ENCODE measurements at regions not wholly inside any gene's neighbourhood (a gene's known extent, or its start where the extent isn't known, plus 50 kb on each side); places are given as distances from the start of the nearest gene placed in this dataset.

- Histone ChIP-seq H3K27ac (ENCODE audit: low read depth, low read length, severe bottlenecking) (no peak overlapping the region), H3K4me1 (ENCODE audit: control insufficient read depth, insufficient read depth, low read length, poor library complexity, severe bottlenecking) (no peaks in the 10 kb centered on the region), H3K9me3 (ENCODE audit: control insufficient read depth, low read length) (no peaks in the 10 kb centered on the region), H3K4me3 (ENCODE audit: extremely low read depth, insufficient read depth, low read length, poor library complexity, severe bottlenecking) (no peak overlapping the region), H3K36me3 (ENCODE audit: control insufficient read depth, insufficient read depth, low read length) (no peaks in the 10 kb centered on the region)
- 62 to 90% methylated on average over 2 to 3 of the region's 3 CpGs for WGBS, 2 experiments (ENCODE audit: insufficient coverage in 2 of 2)
Measured at GRCh38 chr17:34725725-34726124, 146.3 kb downstream of the TMEM132E start.

GRCh38 chr17:34725008-34725407 is 145.6 kb downstream of the TMEM132E start:
- Histone ChIP-seq H3K4me3 (ENCODE audit: extremely low read depth, insufficient read depth, low read length, poor library complexity, severe bottlenecking) (no peak overlapping the region), H3K9me3 (ENCODE audit: control insufficient read depth, low read length) (no peaks in the 10 kb centered on the region), H3K4me1 (ENCODE audit: control insufficient read depth, insufficient read depth, low read length, poor library complexity, severe bottlenecking) (no peaks in the 10 kb centered on the region), H3K36me3 (ENCODE audit: control insufficient read depth, insufficient read depth, low read length) (no peaks in the 10 kb centered on the region), H3K27ac (ENCODE audit: low read depth, low read length, severe bottlenecking) (no peak overlapping the region)
- WGBS, 2 experiments (ENCODE audit: insufficient coverage in 2 of 2) = 67 to 71% methylated on average over 1 of the region's 2 CpGs

- Histone ChIP-seq H3K27ac (ENCODE audit: low read depth, low read length, severe bottlenecking) (no peak overlapping the region), H3K36me3 (ENCODE audit: control insufficient read depth, insufficient read depth, low read length) (no peaks in the 10 kb centered on the region)
Measured at GRCh38 chr17:34723875-34724274, 144.5 kb downstream of the TMEM132E start.

DNA sequence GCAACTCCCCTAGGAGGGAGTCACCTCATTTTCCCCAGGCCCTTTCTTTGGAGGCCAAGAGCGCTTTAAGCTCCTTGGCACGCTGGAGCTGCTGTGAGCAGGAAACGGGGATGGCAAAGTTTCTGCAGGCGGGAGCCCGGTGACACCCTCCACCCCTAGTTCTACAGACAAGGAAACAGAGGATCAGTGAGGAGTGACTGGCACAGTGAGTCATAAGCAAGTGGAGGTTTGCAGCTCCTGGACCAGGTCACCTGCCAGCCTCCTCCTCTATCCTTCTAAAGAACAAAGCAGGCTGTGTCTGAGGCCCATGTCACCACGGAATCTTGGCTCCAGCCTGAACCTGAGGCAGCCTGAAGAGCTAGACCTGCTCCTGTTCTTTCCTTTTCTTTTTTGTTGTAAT is 141.9 kb downstream of the TMEM132E start:
- no peaks in the 10 kb centered on the region for H3K4me1 ChIP-seq (ENCODE audit: control insufficient read depth, insufficient read depth, low read length, poor library complexity, severe bottlenecking)
- no peaks in the 10 kb centered on the region for H3K36me3 ChIP-seq (ENCODE audit: control insufficient read depth, insufficient read depth, low read length)
- no peak overlapping the region for H3K4me3 ChIP-seq (ENCODE audit: extremely low read depth, insufficient read depth, low read length, poor library complexity, severe bottlenecking)
- no peaks in the 10 kb centered on the region for H3K9me3 ChIP-seq (ENCODE audit: control insufficient read depth, low read length)
- no peak overlapping the region for H3K27ac ChIP-seq (ENCODE audit: low read depth, low read length, severe bottlenecking)
- 75 to 92% methylated on average over 4 to 6 of the region's 6 CpGs for WGBS, 2 experiments (ENCODE audit: insufficient coverage in 2 of 2)

More at GRCh38 chr17:34723875-34724274, 144.5 kb downstream of the TMEM132E start:
- Histone ChIP-seq H3K4me1 (ENCODE audit: control insufficient read depth, insufficient read depth, low read length, poor library complexity, severe bottlenecking) (no peaks in the 10 kb centered on the region), H3K9me3 (ENCODE audit: control insufficient read depth, low read length) (no peaks in the 10 kb centered on the region), H3K4me3 (ENCODE audit: extremely low read depth, insufficient read depth, low read length, poor library complexity, severe bottlenecking) (no peak overlapping the region)
- WGBS, 2 experiments (ENCODE audit: insufficient coverage in 2 of 2) = 87 to 93% methylated on average over 4 to 5 of the region's 10 CpGs

DNA sequence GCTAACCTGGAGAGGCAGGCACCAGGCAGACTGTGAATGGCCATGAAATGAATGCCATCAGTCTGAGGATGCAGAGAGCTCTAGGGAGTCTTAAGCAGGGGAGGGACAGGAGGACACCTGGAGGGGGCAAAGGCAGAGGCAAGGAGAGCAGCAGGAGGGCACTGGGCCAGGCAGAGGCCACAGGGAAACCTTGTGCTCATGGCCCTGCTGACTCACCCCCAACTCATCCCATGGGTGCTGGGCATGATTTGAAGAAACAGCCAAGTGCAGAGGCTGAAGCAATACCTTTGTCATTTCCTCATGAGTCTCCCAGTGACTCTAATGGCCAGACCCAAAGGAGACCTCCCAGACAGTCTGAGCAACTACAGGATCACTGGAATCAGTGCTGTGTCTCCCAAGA is 141.4 kb downstream of the TMEM132E start:
- H3K4me1 ChIP-seq (ENCODE audit: control insufficient read depth, insufficient read depth, low read length, poor library complexity, severe bottlenecking) = no peaks in the 10 kb centered on the region
- no peaks in the 10 kb centered on the region for H3K36me3 ChIP-seq (ENCODE audit: control insufficient read depth, insufficient read depth, low read length)
- no peak overlapping the region for H3K27ac ChIP-seq (ENCODE audit: low read depth, low read length, severe bottlenecking)
- no peaks in the 10 kb centered on the region for H3K9me3 ChIP-seq (ENCODE audit: control insufficient read depth, low read length)
- H3K4me3 ChIP-seq (ENCODE audit: extremely low read depth, insufficient read depth, low read length, poor library complexity, severe bottlenecking) = no peak overlapping the region

- no peaks in the 10 kb centered on the region for H3K9me3 ChIP-seq (ENCODE audit: control insufficient read depth, low read length)
- no peaks in the 10 kb centered on the region for H3K4me1 ChIP-seq (ENCODE audit: control insufficient read depth, insufficient read depth, low read length, poor library complexity, severe bottlenecking)
- no peaks in the 10 kb centered on the region for H3K36me3 ChIP-seq (ENCODE audit: control insufficient read depth, insufficient read depth, low read length)
- 90 to 91% methylated on average over 3 to 11 of the region's 11 CpGs for WGBS, 2 experiments (ENCODE audit: insufficient coverage in 2 of 2)
- H3K4me3 ChIP-seq (ENCODE audit: extremely low read depth, insufficient read depth, low read length, poor library complexity, severe bottlenecking) = no peak overlapping the region
- no peak overlapping the region for H3K27ac ChIP-seq (ENCODE audit: low read depth, low read length, severe bottlenecking)
Measured at GRCh38 chr17:34719569-34719968, 140.2 kb downstream of the TMEM132E start.

DNA sequence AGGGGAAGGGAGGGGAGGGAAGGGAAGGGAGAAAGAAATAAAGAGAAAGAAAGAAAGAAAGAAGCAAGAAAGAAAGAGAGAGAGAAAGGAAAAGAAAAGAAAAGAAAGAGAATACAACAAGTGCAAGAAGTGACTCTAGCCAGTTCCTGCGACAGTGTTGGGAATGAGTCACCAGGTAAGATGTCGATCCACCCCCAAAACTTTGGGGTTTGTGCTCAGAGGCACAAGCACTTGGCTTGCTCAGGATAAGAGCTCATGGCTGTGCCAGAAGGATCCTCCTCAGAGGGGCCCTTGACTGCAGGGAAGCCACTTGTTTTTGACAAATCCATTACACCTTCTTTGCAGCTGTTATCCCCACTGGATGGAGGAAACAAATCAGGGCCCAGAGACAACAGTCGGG is 137.7 kb downstream of the TMEM132E start:
- Histone ChIP-seq H3K36me3 (ENCODE audit: control insufficient read depth, insufficient read depth, low read length) (no peaks in the 10 kb centered on the region), H3K4me1 (ENCODE audit: control insufficient read depth, insufficient read depth, low read length, poor library complexity, severe bottlenecking) (no peaks in the 10 kb centered on the region), H3K27ac (ENCODE audit: low read depth, low read length, severe bottlenecking) (no peak overlapping the region), H3K4me3 (ENCODE audit: extremely low read depth, insufficient read depth, low read length, poor library complexity, severe bottlenecking) (no peak overlapping the region), H3K9me3 (ENCODE audit: control insufficient read depth, low read length) (no peaks in the 10 kb centered on the region)
- WGBS, 2 experiments (ENCODE audit: insufficient coverage in 2 of 2) = 76 to 77% methylated on average over 3 of the region's 3 CpGs

DNA sequence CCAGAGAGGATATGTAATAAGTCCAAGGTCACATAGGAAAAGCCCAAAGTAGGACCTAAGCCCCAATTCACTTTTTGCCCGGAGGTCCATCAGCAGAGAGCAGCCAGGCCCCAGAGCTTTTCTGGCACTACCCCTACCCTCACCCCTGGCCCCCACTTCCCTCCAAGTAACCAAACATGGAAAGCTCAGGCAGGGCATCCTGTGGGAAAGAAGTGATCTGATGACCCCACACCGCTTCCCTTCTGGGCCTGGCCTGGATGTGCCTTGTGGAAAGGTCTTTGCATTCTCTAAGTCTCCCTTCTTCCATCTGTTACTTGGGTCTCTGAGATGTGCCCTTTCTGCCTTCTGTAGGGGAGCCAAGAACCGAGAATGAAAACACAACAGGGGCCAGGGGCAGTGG is 136.9 kb downstream of the TMEM132E start:
- H3K36me3 ChIP-seq (ENCODE audit: control insufficient read depth, insufficient read depth, low read length) = no peaks in the 10 kb centered on the region
- 90 to 92% methylated on average over 1 to 2 of the region's 3 CpGs for WGBS, 2 experiments (ENCODE audit: insufficient coverage in 2 of 2)
- no peaks in the 10 kb centered on the region for H3K9me3 ChIP-seq (ENCODE audit: control insufficient read depth, low read length)
- no peaks in the 10 kb centered on the region for H3K4me1 ChIP-seq (ENCODE audit: control insufficient read depth, insufficient read depth, low read length, poor library complexity, severe bottlenecking)
- no peak overlapping the region for H3K27ac ChIP-seq (ENCODE audit: low read depth, low read length, severe bottlenecking)
- no peak overlapping the region for H3K4me3 ChIP-seq (ENCODE audit: extremely low read depth, insufficient read depth, low read length, poor library complexity, severe bottlenecking)

GRCh38 chr17:34715504-34715903 is 136.1 kb downstream of the TMEM132E start:
- no peaks in the 10 kb centered on the region for H3K4me1 ChIP-seq (ENCODE audit: control insufficient read depth, insufficient read depth, low read length, poor library complexity, severe bottlenecking)

GRCh38 chr17:34714475-34715410 is 135.4 kb downstream of the TMEM132E start:
- H3K4me1 ChIP-seq (ENCODE audit: control insufficient read depth, insufficient read depth, low read length, poor library complexity, severe bottlenecking) = no peaks in the 10 kb centered on the region
- no peak overlapping the region for H3K27ac ChIP-seq (ENCODE audit: low read depth, low read length, severe bottlenecking)
- H3K36me3 ChIP-seq (ENCODE audit: control insufficient read depth, insufficient read depth, low read length) = no peaks in the 10 kb centered on the region
- no peak overlapping the region for H3K4me3 ChIP-seq (ENCODE audit: extremely low read depth, insufficient read depth, low read length, poor library complexity, severe bottlenecking)
- H3K9me3 ChIP-seq (ENCODE audit: control insufficient read depth, low read length) = no peaks in the 10 kb centered on the region
- WGBS, 2 experiments (ENCODE audit: insufficient coverage in 2 of 2) = 80 to 94% methylated on average over 2 to 3 of the region's 7 CpGs

More at GRCh38 chr17:34715504-34715903, 136.1 kb downstream of the TMEM132E start:
- Histone ChIP-seq H3K9me3 (ENCODE audit: control insufficient read depth, low read length) (no peaks in the 10 kb centered on the region), H3K27ac (ENCODE audit: low read depth, low read length, severe bottlenecking) (no peak overlapping the region), H3K4me3 (ENCODE audit: extremely low read depth, insufficient read depth, low read length, poor library complexity, severe bottlenecking) (no peak overlapping the region), H3K36me3 (ENCODE audit: control insufficient read depth, insufficient read depth, low read length) (no peaks in the 10 kb centered on the region)
- 87% methylated on average over 2 to 3 of the region's 5 CpGs for WGBS, 2 experiments (ENCODE audit: insufficient coverage in 2 of 2)

GRCh38 chr17:34713687-34714086 is 134.3 kb downstream of the TMEM132E start:
- WGBS, 2 experiments (ENCODE audit: insufficient coverage in 2 of 2) = no CpG with 5 or more reads among the region's 1 CpG
- no peaks in the 10 kb centered on the region for H3K4me1 ChIP-seq (ENCODE audit: control insufficient read depth, insufficient read depth, low read length, poor library complexity, severe bottlenecking)
- H3K27ac ChIP-seq (ENCODE audit: low read depth, low read length, severe bottlenecking) = no peak overlapping the region
- H3K36me3 ChIP-seq (ENCODE audit: control insufficient read depth, insufficient read depth, low read length) = no peaks in the 10 kb centered on the region
- no peaks in the 10 kb centered on the region for H3K9me3 ChIP-seq (ENCODE audit: control insufficient read depth, low read length)
- no peak overlapping the region for H3K4me3 ChIP-seq (ENCODE audit: extremely low read depth, insufficient read depth, low read length, poor library complexity, severe bottlenecking)
